ENCODE measurements at regions not wholly inside any gene's neighbourhood (a gene's known extent, or its start where the extent isn't known, plus 50 kb on each side); places are given as distances from the start of the nearest gene placed in this dataset.

GRCh38 chr3:30097022-30097650 is 509.3 kb upstream of the TGFBR2 start:
- H3K27ac ChIP-seq, result no peak overlapping the region
- intact Hi-C loops (cut with DNase I), result no loop called here
- no peak for DNase-seq
- ATAC-seq, result no peak
- TF ChIP-seq CTCF (IDR thresholded peaks at IDR 0.05) (no peak), POLR2A (IDR thresholded peaks at IDR 0.05) (no peak)
- H3K4me3 ChIP-seq, result no peak overlapping the region
- no peaks in the 10 kb centered on the region for H3K9me3 ChIP-seq
- H3K4me1 ChIP-seq, result no peaks in the 10 kb centered on the region
- no peaks in the 10 kb centered on the region for H3K27me3 ChIP-seq
- 71% methylated on average over 2 of the region's 2 CpGs for WGBS (ENCODE audit: insufficient coverage, low coverage, low lambda C conversion rate, missing lambda C conversion rate)
- no peaks in the 10 kb centered on the region for H3K36me3 ChIP-seq

DNA sequence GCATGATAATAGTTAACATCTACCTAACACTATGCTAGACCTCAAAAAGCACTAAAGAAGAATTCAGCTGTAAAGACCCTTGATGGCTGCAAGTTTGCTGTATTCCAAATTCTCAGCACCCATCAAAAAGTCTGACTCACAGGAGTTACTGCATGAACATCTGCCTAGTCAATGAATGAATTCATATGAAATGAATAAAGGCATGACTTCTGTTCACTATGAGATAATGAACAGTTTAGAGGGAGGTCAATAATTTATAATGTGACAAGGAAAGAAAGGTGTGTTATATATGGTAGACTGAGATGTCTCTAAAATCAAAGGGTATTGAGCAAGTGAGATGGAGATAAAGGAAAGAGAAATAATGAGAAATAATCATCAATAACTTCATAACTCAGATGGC is 508.2 kb upstream of the TGFBR2 start:
- Histone ChIP-seq H3K27ac (no peak overlapping the region), H3K4me3 (no peak overlapping the region), H3K36me3 (no peaks in the 10 kb centered on the region), H3K9me3 (no peaks in the 10 kb centered on the region), H3K4me1 (no peaks in the 10 kb centered on the region), H3K27me3 (no peaks in the 10 kb centered on the region)
- intact Hi-C loops (cut with DNase I), result no loop called here
- no peak for TF ChIP-seq POLR2A (IDR thresholded peaks at IDR 0.05)
- TF ChIP-seq CTCF (IDR thresholded peaks at IDR 0.05), result no peak
- DNase-seq (no peak), ATAC-seq (no peak)

GRCh38 chr3:30098653-30099455 is 507.5 kb upstream of the TGFBR2 start:
- Histone ChIP-seq H3K27me3 (no peaks in the 10 kb centered on the region), H3K4me3 (no peak overlapping the region), H3K27ac (no peak overlapping the region), H3K36me3 (no peaks in the 10 kb centered on the region), H3K4me1 (no peaks in the 10 kb centered on the region), H3K9me3 (no peaks in the 10 kb centered on the region)
- peak in 1 of 4 donors; percentile 41 for ATAC-seq
- intact Hi-C loops (cut with DNase I), result no loop called here
- 42% methylated on average over 2 of the region's 2 CpGs for WGBS (ENCODE audit: insufficient coverage, low coverage, low lambda C conversion rate, missing lambda C conversion rate)
- TF ChIP-seq POLR2A (IDR thresholded peaks at IDR 0.05) (no peak), CTCF (IDR thresholded peaks at IDR 0.05) (no peak)
- no peak for DNase-seq

DNA sequence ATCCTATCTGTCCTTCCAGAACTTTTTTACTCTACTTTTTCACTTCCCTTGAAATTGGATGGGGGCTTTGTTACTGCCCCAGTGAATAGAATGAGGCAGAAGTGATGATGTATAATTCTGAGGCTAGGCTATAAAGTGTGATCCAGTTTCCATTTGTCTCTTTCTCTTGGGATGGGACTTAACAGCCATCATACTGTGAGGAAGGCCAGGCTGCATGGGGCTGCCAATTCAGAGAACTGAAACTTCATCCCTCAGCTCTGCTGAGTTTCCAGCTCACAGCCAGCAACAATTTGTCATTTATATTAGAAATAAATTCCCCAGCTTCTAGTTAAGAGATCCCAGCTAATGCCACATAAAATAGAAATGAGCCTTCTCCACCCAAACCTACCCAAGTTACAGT is 504.0 kb upstream of the TGFBR2 start:
- DNase-seq (no peak), ATAC-seq (no peak)
- H3K36me3 ChIP-seq, result no peaks in the 10 kb centered on the region
- H3K4me3 ChIP-seq, result no peak overlapping the region
- no peaks in the 10 kb centered on the region for H3K9me3 ChIP-seq
- H3K4me1 ChIP-seq, result no peaks in the 10 kb centered on the region
- H3K27me3 ChIP-seq, result no peaks in the 10 kb centered on the region
- intact Hi-C loops (cut with DNase I), result no loop called here
- no peak for TF ChIP-seq POLR2A (IDR thresholded peaks at IDR 0.05)
- TF ChIP-seq CTCF (IDR thresholded peaks at IDR 0.05), result no peak
- no peak overlapping the region for H3K27ac ChIP-seq
